Osteoblast (primary cell): ENCODE measurements at regions not wholly inside any gene's neighbourhood (a gene's known extent, or its start where the extent isn't known, plus 50 kb on each side); places are given as distances from the start of the nearest gene placed in this dataset.
"Not testable (repeated sequence)": the region's sequence is repeated elsewhere in the genome, so short reads cannot be mapped to it uniquely, and the experiment has no call there.

ENCODE experiments used
- DNase-seq: peaks from one replicate; pipeline ENCODE4 v3.0.0; 2011; ENCODE audit warnings: low spot score, mixed read lengths; ENCODE audit not compliant: insufficient read length; ENCODE audit errors: missing footprints
- H2AFZ ChIP-seq: 2 replicates; pipeline ENCODE4 v1.6.0; 2011; ENCODE audit warnings: mild to moderate bottlenecking, low read length
- H3K27ac ChIP-seq: 2 replicates; pipeline ENCODE4 v1.5.1; 2011; ENCODE audit warnings: mild to moderate bottlenecking, low read depth, low read length, moderate library complexity
- H3K27me3 ChIP-seq: 2 replicates; pipeline ENCODE4 v1.6.0; 2012; ENCODE audit warnings: mild to moderate bottlenecking, control low read depth, inconsistent platforms, low read length, moderate library complexity; ENCODE audit not compliant: insufficient read depth
- H3K36me3 ChIP-seq: 2 replicates; pipeline ENCODE4 v1.5.1; 2011; ENCODE audit warnings: mild to moderate bottlenecking, low read length, control low read depth, moderate library complexity; ENCODE audit not compliant: insufficient read depth
- H3K4me1 ChIP-seq: 2 replicates; pipeline ENCODE4 v1.5.1; 2011; ENCODE audit warnings: mild to moderate bottlenecking, low read length, control low read depth, moderate library complexity; ENCODE audit not compliant: insufficient read depth
- H3K4me2 ChIP-seq: 2 replicates; pipeline ENCODE4 v1.6.0; 2011; ENCODE audit warnings: mild to moderate bottlenecking, low read length; ENCODE audit not compliant: insufficient read depth
- H3K4me3 ChIP-seq: fragments of 200-600 bp; sonication (generic); 3 replicates; pipeline ENCODE4 v1.5.1; 2012; ENCODE audit warnings: mild to moderate bottlenecking, low read length, inconsistent platforms; ENCODE audit not compliant: insufficient read depth
- H3K79me2 ChIP-seq: 2 replicates; pipeline ENCODE4 v1.6.0; 2012; ENCODE audit warnings: mild to moderate bottlenecking, low read length, control low read depth, inconsistent platforms; ENCODE audit not compliant: insufficient read depth
- H3K9me3 ChIP-seq: 2 replicates; pipeline ENCODE4 v1.5.1; 2011; ENCODE audit warnings: low read depth, low read length, control low read depth
- H4K20me1 ChIP-seq: 2 replicates; pipeline ENCODE4 v1.6.0; 2012; ENCODE audit warnings: mild to moderate bottlenecking, low read length, control low read depth; ENCODE audit not compliant: insufficient read depth
- CTCF ChIP-seq: IDR thresholded peaks from 2 replicates; pipeline ENCODE4 v1.5.1; 2011; ENCODE audit warnings: mild to moderate bottlenecking, low read depth, low read length, moderate library complexity; ENCODE audit errors: extremely low read depth

GRCh38 chr1:60847391-60847790 lies 235.0 kb upstream of the NFIA start:
- no peak overlapping the region for H2AFZ ChIP-seq
- H3K79me2 ChIP-seq, result no peaks in the 10 kb centered on the region
- no peak for TF ChIP-seq CTCF
- H3K4me3 ChIP-seq, result no peak overlapping the region
- no peaks in the 10 kb centered on the region for H3K9me3 ChIP-seq
- no peaks in the 10 kb centered on the region for H3K27me3 ChIP-seq
- no peak overlapping the region for H3K4me2 ChIP-seq
- DNase-seq, result no peak
- no peaks in the 10 kb centered on the region for H4K20me1 ChIP-seq
- no peak overlapping the region for H3K27ac ChIP-seq
- H3K4me1 ChIP-seq, result no peaks in the 10 kb centered on the region
- H3K36me3 ChIP-seq, result no peaks in the 10 kb centered on the region

GRCh38 chr1:60845659-60846058 lies 236.7 kb upstream of the NFIA start:
- H3K27ac ChIP-seq, H4K20me1 ChIP-seq, H3K27me3 ChIP-seq, H3K36me3 ChIP-seq, H3K4me2 ChIP-seq, H3K9me3 ChIP-seq, H2AFZ ChIP-seq, H3K79me2 ChIP-seq, H3K4me3 ChIP-seq, H3K4me1 ChIP-seq, DNase-seq: not testable (repeated sequence)

- Histone ChIP-seq H3K4me2 (no peak overlapping the region), H3K4me3 (no peak overlapping the region), H4K20me1 (no peaks in the 10 kb centered on the region), H3K79me2 (no peaks in the 10 kb centered on the region), H3K27me3 (peaks cover 3% of the 10 kb centered on the region), H2AFZ (no peak overlapping the region), H3K4me1 (no peaks in the 10 kb centered on the region), H3K9me3 (no peaks in the 10 kb centered on the region), H3K27ac (no peak overlapping the region), H3K36me3 (no peaks in the 10 kb centered on the region)
- peak; percentile 19 for DNase-seq
- TF ChIP-seq CTCF, result no peak
Observed at GRCh38 chr1:60842304-60842703, 240.1 kb upstream of the NFIA start.

GRCh38 chr1:60841116-60842046 lies 241.0 kb upstream of the NFIA start:
- H3K4me3 ChIP-seq, result no peak overlapping the region
- no peaks in the 10 kb centered on the region for H3K9me3 ChIP-seq
- H3K36me3 ChIP-seq, result no peaks in the 10 kb centered on the region
- H2AFZ ChIP-seq, result no peak overlapping the region
- no peaks in the 10 kb centered on the region for H3K4me1 ChIP-seq
- H3K27ac ChIP-seq, result no peak overlapping the region
- no peaks in the 10 kb centered on the region for H4K20me1 ChIP-seq
- peaks cover 3% of the 10 kb centered on the region for H3K27me3 ChIP-seq
- no peaks in the 10 kb centered on the region for H3K79me2 ChIP-seq
- DNase-seq, result no peak
- no peak overlapping the region for H3K4me2 ChIP-seq
- no peak for TF ChIP-seq CTCF

- not testable (repeated sequence) for H4K20me1 ChIP-seq, H3K4me2 ChIP-seq, H3K4me3 ChIP-seq, H3K36me3 ChIP-seq, DNase-seq, H2AFZ ChIP-seq, H3K27me3 ChIP-seq, H3K79me2 ChIP-seq, H3K27ac ChIP-seq, H3K9me3 ChIP-seq, H3K4me1 ChIP-seq
Observed at GRCh38 chr1:60840476-60840875, 241.9 kb upstream of the NFIA start.
